NCI-H1417 (cell line): ENCODE measurements at regions not wholly inside any gene's neighbourhood (a gene's known extent, or its start where the extent isn't known, plus 50 kb on each side); places are given as distances from the start of the nearest gene placed in this dataset.
"Not testable (repeated sequence)": the region's sequence is repeated elsewhere in the genome, so short reads cannot be mapped to it uniquely, and the experiment has no call there.

ENCODE experiments used
- DNase-seq, 3 experiments: peaks; one replicate each; lab custom pipeline; 2025; lab: John Stamatoyannopoulos, UW

DNA sequence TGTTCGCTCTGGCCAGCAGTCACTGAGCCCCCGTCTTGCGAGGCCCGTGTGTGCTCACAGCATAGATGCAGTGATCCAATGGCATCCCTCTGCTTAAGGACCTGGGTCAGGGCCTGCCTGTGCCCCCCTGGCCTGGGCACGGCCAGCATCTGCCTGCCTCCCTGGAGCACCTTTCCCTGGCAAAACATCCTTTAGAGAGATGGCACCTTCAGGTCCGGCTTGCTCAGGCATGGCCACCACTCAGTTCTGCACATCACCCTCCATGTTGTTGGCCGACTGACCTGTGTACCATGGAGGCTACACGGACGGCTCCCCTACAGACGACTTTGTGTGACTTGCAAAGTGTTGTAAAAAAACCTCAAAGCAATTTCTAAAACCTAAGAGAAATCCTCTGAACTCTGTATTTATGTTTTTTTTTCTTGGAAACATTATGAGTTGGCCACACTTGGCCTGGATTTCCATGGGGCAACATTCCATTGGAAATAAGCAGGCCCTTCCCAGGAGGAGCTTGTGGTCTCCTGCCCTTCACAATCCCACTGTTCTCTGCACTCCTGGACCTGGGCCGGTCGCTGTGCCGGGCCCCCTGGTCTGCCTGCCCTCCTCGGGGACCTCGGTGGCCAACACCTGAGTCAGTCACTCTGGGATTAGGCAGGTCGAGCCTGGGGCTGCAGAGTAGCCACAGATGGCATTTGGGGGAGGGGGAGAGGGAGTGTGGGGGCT lies 592.4 kb downstream of the TBC1D22A start:
- no peak for DNase-seq

DNA sequence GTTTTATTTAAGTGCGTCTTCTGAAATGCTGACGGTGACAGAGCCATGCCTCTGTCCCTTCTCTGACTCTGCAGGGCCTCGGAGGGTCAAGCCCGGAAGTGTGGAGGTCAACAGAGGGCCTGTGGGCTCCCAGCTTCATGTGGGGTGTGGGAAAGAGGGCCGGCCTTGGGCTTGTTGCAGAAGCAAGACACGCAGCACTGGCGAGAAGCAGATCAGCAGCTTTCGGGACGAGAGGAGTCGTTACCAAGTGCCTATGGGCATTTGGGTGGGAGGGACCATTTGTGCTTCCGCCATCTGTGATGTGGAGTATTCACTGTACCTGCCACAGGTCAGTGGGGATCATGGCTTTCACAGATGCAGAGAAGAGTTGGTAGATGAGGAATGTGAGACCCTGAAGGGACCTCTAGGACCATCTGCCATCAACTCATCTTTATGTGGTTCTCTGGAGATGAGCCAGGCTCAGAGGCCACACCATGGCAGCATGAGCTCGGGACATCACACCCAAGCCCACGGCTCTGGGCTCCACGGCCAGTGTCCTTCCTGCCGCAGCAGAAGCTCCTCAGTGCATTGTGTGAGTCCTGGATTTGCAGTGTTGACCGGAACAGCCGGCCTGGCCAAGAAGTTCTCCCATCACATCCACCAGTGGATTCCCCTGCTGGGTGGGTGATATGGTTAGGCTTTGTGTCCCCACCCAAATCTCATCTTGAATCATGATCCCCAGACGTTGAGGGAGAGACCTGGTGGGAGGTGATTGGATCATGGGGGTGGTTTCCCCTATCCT lies 590.7 kb downstream of the TBC1D22A start:
- DNase-seq, result no peak

DNA sequence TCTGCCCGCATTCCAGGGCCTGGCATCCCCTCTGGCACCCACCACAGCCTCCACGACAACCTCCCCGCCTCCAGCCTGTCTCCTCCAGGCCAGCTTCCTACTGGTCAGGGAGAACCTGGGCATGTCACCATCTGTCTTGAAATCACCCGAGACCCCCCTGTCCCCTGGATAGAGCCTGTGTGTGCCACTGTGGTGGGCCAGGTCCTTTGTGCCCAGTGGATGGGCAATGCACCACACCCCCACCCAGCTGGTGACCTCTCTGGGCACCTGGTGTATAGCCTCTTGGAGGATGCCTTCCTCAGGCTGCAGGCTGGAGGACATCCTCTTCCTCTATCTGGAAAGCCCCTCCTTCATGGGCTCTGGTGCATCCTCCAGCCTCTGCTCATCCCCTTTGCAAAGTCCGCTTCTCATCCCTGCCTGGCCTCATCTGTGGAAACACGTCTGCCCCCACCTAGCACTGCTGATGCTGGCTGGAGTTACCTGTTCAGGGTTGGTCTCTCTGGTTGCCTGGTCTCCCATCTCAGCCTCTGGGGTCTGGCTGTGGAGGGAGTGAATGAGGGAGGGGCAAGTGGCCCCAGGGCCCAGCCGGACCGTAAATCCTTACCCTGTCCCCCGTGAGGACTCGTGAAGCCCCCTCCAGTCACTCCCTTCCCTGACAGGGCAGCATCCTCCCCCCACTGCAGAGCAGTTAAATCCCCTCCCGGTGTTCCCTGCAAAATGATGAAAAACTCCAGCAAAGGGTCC lies 589.6 kb downstream of the TBC1D22A start:
- no peak for DNase-seq

DNA sequence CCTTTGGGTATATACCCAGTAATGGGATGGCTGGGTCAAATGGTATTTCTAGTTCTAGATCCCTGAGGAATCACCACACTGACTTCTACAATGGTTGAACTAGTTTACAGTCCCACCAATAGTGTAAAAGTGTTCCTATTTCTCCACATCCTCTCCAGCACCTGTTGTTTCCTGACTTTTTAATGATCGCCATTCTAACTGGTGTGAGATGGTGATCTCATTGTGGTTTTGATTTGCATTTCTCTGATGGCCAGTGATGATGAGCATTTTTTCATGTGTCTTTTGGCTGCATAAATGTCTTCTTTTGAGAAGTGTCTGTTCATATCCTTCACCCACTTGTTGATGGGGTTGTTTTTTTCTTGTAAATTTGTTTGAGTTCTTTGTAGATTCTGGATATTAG lies 583.8 kb downstream of the TBC1D22A start:
- not testable (repeated sequence) for DNase-seq

DNA sequence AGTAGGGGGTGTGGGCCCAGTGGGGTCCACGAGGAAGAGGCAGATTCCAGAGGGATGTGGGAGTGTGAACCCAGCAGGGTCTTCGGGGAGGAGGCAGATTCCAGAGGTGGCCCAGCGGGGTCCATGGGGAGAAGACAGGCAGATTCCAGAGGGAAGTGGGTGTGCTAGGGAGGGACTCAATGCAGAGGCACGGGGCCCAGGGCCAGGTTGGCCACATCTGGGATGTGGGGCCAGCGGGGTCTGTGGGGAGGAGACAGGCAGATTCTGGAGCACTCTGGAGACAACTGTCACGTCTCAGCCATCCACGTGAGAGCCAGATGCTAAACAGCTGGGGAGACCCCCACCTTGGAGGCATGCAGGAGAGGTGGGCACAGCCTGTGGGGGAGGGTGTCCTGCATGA lies 582.6 kb downstream of the TBC1D22A start:
- no peak for DNase-seq

DNA sequence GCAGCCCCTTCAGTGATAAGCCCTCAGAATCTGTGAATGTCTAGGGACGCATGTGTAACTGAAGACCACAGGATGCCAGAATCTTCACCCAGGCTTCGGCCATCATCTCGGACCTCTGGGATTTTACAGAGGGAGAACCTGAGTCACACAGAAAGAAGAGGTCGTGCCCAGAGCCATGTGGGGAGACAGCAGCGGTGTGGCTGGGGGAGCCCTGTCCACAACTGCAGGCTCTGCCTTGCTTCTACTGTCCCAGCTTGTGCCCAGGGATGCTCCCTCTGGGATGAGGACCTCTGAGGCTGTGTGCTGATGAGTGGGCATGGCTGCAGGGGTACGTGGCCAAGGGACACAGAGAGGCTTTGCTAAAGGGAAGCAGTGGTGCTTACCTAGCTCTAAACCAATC lies 582.0 kb downstream of the TBC1D22A start:
- DNase-seq, result no peak

DNA sequence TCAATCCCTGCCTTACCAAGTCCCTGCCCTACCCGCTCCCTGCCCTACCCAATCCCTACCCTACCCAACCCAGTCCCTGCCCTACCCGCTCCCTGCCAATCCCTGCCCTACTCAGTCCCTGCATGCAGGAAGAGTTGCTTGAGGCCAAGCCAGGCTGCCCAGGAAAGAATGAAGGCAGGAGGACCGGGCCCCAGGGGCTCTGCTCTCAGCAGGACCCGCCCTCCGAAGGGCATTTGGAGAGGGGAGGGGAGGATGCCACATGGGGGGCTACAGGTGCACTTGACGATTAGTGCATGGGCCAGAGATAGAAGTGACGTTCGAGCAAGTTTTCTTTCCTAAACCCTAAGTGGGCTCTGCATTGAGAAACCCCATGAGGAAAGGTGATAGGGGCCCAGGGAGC lies 581.2 kb downstream of the TBC1D22A start:
- no peak for DNase-seq

DNA sequence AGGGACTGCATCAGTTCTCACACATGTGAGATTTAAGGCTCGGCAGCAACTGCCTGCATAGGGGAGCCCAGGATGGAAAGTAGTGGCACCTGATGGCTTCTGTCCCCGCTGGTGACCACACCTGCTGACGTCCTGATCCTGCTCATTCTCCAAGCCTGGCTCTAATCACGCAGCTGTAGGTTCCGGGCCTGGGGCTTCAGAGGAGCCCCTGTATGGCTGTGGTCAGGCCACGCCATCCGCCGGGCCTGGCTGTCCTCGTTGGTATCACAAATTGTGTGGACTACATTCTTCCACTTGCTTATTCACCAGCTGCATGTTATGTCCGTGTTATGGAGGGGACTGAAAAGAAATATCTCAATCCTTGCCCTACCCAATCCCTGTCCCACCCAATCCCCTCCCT lies 580.0 kb downstream of the TBC1D22A start:
- DNase-seq, result no peak

DNA sequence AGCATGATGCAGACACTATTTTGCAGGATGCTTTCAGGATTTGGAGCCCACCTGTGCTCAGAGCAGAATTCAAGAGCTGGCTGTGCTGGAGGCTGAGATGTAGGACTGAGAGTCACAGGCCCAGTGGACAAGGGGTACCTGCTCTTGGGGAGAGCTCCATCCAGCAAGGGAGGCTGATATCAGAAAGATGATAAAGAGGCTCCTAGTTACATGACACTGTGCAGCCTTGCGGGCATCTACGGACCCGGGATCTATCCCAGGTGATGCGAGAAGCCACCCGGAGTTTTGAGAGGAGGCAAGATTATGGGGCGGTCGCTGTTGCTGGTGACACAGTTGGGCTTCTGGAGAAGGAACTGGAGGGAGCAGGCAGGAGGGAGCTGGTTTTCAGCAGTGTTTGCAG lies 579.0 kb downstream of the TBC1D22A start:
- DNase-seq, result no peak

DNA sequence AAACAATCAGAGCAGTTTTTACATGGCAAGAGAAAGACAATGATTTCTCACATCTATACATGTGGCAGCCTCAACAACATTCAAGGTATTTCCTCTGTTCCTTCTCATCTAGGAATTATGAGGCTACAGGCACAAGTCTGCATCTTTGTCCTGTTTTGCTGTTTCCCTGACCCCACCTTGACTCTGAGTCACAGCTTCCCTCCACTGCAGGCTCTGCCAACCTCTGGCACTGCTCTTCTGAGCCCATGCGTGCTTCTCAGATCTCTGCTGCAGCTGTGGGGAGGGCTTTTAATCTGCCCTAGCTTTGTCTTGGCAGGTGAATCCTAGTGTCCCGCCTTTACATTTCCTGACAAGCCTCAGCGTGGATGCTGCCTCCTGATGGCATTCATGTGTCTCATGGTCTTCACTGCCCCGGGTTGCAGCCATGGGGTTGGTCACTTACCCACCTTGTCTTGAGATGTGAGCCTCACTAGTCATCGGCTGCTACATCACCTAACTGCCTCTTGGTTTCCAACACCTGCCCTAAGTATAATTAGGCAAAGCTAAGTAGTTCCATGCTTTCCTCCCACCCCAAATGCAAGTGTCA lies 578.5 kb downstream of the TBC1D22A start:
- DNase-seq, result no peak

DNA sequence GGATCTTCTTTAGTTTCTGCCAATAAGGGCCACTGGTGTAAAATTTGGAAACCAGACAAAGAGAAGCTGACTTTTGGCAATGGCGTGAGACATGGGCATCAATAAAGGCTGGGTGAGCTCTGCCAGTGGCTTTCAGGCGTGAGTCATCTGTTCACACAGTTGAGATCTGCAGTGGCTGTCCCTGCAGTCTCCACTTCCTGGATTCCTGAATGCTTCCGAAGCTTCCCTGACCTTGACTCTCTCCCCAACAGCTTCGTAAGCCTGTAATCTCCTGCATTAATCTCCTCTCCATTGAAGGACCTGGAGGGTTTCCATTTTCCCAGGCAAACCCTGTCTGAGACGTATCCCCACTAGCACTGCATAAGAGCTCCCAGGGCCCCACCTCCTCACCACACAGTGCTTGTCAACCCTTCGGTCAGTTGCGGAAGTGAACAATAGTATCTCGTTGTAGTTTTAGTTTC lies 574.7 kb downstream of the TBC1D22A start:
- DNase-seq, result no peak

DNA sequence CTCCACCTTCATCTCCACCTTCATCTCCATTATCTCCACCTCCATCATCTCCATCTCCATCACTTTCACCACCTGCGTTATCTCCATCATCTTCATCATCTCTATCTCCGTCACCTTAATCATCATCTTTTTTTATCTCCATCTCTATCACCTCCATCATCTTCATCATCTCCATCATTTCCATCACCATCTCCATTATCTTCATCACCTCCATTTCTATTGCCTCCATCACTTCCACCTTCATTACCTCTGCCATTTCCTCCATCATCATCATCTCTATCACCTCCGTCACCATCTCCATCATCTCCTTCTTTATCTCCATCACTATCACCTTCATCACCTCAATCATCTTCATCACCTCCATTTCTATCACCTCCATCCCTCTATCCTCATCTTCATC lies 573.5 kb downstream of the TBC1D22A start:
- DNase-seq, result no peak

DNA sequence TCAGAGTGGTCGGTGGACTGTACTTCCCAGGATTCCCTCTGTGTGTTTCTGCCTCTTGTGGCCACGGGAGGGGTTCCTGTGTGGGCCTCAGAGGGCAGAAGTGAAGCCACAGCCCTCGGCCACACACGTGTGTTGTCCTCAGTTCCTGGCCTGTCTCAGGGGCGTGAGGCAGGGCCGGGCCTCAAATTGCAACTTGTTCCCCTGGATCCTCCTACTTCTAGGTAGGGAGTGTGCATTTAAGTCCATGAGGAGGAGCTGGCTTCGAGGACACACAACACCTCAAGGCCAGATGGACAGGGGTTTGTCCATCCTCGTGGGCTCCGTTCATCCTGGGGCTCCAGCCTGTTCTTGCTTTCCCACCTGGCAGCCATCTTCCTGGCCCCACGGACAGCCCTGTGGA lies 573.0 kb downstream of the TBC1D22A start:
- DNase-seq, result no peak

DNA sequence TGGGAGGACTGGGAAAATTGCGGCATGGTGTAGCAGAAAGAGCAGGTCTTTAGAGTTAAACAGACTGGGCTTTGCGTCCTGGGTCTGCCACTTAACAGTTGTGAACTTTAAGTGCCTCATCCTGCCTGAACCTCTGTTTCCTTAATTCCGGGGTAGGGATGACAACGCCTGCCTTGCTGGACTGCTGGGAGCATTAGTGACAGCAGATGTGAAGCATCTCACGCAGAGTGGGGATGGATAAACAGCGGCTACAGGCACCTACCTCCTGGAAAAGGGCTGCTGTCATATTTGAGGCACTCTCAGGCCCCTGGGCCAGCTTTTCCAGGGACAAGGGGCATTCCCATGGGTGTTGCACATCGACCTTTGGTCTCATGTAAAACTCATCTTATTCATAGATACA lies 572.2 kb downstream of the TBC1D22A start:
- no peak for DNase-seq

DNA sequence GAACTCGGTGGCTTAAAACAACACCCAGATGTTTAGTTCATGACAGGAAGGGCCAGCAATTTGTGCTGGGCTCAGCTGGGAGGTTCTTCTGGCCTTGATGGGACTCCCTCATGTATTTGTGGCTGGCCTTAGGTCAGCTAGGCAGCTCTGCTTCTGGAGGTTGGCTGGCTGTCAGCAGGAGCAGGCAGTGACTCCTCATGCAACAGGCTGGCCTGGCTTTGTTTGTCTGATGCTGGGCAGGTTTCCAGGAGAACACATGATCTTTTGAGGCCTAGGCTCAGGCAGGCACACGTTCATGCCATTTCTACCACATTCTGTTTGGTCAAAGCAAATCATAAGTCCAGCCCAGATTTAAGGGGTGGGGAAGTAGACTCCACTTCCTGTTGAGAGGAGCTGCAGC lies 571.2 kb downstream of the TBC1D22A start:
- DNase-seq, result peak in 1 of 3 experiments; percentile 26

DNA sequence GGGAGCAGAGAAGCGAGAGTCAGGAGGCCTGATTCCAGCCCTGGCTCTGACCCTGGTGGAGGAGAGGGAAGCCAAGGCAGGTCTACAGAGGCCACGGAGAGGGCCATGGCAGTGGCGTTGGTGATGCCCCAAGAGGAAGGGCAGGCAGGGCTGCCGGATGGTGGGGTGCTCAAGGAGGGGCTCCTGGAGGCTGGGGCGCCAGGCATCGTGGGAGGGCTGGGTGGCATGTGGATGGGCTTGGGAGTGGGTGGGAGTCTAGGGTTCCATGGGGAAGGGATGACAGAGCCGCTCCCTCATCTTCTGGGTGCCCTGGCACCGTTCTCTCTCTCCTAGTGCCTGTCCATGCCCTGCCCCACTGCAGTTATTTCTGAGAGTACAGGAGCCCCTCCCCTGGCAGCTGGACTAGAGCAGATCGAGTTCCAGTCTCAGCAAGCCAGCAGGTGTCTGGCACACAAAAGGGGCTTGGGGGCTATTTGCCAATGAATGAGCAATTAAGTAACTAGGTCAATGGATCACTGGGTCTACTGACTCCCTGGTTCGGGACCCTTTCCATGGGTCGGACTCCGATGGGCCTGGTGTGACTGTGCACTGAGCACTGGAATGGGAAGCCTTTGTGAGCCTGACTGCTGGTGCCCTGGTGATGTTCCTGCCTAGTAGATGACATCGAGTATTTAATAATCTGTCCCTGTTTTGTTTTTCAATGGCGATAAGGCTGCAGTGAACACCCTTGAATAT lies 570.0 kb downstream of the TBC1D22A start:
- DNase-seq, result no peak

DNA sequence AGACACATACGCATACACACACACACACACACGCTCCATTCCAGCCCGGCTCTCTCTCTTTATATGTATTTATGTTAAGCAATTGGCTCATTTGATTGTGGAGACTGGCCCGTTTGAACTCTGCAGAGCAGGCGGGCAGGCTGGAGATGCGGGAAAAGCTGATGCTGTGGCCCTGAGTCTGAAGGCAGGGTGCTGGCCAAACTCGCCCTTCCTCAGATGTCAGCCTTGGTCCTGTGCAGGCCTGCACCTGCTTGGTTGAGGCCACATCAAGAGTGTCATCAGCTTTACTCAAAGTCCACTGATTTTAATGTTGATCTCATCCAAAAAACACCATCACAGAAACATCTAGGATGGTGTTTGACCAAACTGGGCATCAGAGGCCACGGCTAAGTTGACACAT lies 569.3 kb downstream of the TBC1D22A start:
- DNase-seq, result no peak

DNA sequence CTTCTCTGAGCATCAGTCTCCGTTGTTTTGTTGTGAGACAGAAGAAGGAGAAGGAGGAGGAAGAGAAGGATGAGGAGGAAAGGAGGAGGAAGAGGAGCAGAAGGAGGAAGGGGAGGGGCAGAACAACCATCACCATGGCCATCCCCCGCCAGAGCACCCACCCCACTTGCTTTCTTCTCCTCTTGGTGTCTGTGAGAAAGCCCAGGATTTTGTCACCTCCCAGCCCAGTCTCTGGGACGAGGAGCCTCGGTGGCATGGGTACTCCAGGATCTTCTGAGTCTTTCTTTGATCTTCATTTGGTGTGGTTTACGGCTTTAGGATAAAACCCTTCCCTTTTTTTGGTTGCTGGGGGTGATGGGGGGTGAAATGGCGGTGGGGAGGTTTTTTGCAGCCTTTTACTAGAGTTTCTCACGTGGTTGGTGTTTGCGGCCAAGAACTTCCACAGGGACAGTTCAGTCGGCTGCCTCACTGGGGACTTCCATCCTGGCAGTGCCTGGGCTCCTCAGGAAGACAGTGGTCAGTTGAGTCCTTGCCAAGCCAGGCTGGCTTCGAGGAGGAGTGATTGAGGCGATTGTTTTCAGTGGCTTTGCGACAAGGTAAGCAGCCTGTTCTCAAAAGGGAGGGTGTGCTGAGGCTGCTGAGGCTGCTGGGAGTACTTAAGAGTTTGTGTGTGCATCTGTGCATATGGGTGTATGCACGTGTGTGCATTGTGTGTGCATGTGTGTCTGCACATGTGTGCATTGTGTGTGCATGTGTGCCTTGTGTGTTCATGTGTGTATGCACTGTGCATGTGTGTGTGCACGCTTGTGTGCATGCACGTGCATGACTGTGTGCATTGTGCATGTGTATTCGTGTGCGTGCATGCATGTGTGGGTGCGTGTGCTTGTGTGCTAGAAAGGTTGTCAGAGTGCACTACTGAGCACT lies 567.5 kb downstream of the TBC1D22A start:
- no peak for DNase-seq

DNA sequence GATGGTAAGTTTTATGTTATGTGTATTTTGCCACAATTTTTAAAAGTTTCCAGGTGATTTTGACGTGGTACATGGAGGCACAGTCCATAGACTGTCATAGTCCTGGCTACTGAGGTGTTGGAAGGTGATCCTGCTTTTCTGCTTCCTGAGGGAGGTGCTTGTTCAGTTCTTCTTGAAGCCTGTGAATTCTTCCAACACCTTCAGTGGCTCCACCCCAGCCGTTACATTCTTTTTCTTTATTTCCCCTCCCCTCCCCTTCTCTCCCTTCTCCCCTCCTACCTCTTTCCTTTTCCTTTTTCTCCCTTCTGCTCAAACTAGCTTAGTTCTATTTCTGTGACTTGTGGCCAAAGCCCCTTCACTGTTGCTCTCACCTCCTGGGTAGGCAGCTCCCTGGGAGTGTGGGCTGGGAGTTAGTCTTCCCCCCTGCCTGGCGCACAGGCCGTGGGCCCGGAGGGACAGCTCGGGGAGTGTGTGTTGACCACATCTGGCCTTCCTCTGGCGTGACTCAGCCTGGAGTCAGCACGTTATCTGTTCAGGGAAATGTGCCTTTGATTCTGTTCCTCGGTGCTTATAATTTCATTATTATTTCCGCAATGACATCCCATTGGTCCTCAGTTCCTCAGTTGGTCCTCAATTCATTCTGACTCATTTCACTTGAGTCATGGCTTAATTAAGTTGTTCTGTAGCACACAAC lies 566.2 kb downstream of the TBC1D22A start:
- DNase-seq, result no peak

DNA sequence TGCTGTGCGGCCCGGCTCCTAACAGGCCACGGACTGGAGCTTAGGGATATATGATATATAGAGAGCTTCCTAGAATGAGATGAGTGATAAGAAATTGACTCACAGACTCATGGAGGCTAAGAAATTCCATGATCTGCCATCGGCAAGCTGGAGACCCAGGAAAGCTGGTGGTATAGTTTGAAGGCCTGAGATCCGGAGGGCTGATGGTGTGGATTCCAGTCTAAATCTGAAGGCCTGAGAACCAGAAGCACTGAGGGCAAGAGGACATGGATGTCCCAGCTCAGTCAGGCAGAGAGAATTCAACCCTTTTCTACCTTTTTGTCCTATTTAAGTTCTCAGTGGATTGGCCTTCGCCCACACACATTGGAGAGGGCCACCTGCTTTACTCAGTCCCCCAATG lies 564.8 kb downstream of the TBC1D22A start:
- DNase-seq, result no peak
